DMS79 (cell line): ENCODE measurements at regions not wholly inside any gene's neighbourhood (a gene's known extent, or its start where the extent isn't known, plus 50 kb on each side); places are given as distances from the start of the nearest gene placed in this dataset.

Experiments
- DNase-seq: peaks from one replicate; lab custom pipeline; 2025; lab: John Stamatoyannopoulos, UW

GRCh38 chr14:71287567-71287966 lies 380.3 kb downstream of the PCNX1 start:
- no peak for DNase-seq

- no peak for DNase-seq
Observed at GRCh38 chr14:71289536-71289935, 382.3 kb downstream of the PCNX1 start.

- no peak for DNase-seq
Observed at GRCh38 chr14:71290301-71290700, 383.0 kb downstream of the PCNX1 start.

DNA sequence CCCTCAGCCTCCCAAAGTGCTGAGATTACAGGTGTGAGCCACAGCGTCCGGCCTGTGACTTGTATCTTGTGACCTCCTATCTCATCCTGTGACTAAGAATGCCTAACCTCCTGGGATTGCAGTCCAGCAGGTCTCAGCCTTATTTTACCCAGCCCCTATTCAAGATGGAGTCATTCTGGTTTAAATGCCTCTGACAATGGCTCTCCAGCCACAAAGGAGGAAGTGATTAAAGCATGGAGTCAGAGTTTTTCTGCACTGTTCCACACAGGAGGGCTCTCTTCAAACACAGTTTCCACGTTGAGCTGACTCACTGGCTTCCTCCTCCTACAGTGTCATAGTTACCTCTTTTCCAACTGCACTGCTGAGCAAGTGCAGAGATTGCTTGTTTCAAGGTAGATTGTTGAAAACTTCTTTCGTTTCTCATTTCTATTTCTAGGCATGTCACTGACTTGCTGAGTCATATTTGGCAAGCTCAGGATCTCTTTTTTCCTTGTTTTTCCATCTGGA lies 383.8 kb downstream of the PCNX1 start:
- no peak for DNase-seq

GRCh38 chr14:71296184-71296583 lies 388.9 kb downstream of the PCNX1 start:
- no peak for DNase-seq

GRCh38 chr14:71300566-71301330 lies 393.5 kb downstream of the PCNX1 start:
- no peak for DNase-seq

DNA sequence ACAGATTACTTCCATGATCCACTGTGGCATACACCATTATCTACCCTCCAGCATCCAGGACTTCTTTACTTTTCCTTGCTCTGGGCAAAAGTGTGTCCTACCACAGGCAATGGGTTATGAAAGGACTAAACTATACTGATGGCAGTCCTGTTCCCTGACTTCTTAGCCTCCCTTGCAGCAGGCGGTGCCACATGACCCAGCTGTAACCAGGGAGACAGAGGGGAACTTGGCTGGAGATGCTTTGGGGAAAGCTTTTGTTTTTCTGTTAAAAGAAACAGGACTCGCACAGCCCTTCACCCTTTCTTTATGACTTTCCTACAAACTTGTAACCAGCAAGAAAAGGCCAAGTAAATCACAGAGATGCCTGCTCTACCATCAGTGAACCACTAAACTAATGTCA lies 394.4 kb downstream of the PCNX1 start:
- DNase-seq, result no peak

- DNase-seq, result no peak
Observed at GRCh38 chr14:71304690-71305089, 397.4 kb downstream of the PCNX1 start.

DNA sequence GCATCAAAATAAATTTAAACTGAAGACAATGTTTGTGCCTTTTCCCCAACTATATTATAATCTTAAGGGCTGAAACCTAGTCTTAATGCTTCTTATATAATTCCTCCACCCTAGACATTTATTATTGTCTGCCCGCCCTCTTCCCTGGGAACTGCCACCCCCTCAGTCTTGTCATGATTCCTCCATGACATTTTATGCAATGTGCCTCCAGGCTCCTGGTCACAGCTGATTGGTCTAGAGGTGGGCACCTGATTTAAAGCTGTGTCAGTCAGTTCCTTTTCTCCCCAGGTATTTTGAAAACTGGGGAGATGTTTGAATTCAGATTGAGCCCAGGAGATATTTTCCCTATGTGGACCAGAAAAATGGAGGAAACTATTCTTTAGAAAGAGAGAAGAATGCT lies 401.4 kb downstream of the PCNX1 start:
- no peak for DNase-seq

- no peak for DNase-seq
Observed at GRCh38 chr14:71309756-71310155, 402.5 kb downstream of the PCNX1 start.

DNA sequence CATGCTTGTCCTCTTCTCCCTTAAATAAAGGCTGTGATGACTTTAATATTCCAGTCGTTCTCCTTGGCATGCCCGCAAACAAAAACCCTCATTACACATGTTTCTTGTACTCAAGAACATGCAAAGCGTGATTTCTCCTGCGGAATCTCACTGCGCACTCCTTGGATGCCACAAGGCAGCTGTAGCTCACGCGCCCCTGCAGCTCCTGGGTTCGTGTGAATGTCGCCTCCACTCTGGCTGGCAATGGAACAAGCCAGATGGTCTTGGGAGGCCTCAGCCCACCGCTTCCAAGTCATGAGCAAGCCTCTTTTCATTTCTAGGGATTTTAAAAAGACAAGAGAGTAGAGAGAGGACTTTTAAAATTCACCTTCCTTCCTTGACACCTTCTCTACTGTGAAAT lies 403.8 kb downstream of the PCNX1 start:
- DNase-seq, result no peak

GRCh38 chr14:71314717-71315116 lies 407.5 kb downstream of the PCNX1 start:
- no peak for DNase-seq

DNA sequence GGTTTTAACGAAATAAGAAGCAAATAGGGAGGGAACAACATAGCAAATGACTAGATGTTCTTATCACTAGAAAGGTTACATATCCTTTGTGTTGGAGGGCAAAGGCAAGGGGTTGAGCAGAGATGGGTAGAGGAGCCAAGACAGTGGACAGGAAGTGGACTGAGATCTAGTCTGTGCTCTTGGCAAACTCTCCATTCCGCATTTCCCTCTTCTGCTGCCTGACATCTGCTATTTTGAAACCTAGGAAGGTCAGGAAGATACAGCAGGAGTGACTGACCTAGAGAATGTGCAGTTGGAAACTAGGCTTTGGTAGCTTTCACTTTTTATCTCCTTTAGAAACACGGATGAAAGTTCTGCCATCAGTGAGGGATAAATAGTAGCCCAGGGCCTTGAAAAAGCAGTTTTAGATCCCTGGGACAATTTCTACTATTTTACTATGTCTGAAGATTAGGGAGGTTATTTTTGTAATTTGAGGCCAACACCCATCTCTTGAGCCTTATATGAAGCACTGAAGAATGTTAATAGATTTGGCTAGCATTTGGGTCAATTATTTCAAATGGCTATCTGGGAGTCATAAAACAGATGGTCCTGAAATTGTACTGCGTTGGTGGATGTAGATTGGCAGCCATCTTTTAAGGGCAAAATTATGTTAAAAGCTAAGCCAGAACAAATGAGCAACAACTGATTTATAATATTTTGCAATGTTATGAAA lies 410.3 kb downstream of the PCNX1 start:
- DNase-seq, result no peak

GRCh38 chr14:71318097-71318459 lies 410.8 kb downstream of the PCNX1 start:
- no peak for DNase-seq

- peak; percentile 27 for DNase-seq
Observed at GRCh38 chr14:71319666-71320065, 412.4 kb downstream of the PCNX1 start.

DNA sequence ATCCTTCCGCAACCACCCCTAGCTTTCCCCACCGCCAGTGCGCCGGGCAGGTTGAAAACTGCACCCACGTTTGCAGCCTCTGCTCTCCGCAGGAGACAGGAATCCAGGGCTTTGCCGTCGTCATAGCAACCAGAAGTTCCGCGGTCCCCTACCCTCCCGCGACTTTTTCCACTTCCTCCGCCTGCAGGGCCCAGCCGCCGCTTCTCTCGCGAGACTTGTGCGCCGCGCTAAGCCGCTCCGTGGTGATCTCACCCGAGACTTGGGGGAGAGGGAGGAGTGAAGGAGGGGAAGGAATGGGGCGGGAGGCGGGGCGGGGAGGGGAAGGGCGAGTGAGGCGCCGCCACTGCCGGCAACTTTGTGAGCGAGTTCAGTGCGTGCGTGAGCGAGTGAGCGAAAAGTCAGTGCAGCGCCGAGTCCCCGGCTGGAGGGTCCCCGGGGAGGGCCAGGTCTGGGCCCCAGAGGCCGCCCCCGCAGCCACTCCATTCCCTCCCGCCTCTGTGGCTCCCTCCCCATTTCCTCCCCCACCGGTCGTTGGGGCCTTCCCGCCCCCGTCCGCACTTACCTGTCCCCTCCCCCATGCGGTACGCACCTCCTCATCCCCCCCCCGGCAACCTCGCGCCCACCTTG lies 413.0 kb downstream of the PCNX1 start, which contains the start of gene SIPA1L1:
Gene SIPA1L1 (plus strand): TSS at position 370 of the 627 bp plus-strand sequence.
- peak; percentile 99 for DNase-seq

DNA sequence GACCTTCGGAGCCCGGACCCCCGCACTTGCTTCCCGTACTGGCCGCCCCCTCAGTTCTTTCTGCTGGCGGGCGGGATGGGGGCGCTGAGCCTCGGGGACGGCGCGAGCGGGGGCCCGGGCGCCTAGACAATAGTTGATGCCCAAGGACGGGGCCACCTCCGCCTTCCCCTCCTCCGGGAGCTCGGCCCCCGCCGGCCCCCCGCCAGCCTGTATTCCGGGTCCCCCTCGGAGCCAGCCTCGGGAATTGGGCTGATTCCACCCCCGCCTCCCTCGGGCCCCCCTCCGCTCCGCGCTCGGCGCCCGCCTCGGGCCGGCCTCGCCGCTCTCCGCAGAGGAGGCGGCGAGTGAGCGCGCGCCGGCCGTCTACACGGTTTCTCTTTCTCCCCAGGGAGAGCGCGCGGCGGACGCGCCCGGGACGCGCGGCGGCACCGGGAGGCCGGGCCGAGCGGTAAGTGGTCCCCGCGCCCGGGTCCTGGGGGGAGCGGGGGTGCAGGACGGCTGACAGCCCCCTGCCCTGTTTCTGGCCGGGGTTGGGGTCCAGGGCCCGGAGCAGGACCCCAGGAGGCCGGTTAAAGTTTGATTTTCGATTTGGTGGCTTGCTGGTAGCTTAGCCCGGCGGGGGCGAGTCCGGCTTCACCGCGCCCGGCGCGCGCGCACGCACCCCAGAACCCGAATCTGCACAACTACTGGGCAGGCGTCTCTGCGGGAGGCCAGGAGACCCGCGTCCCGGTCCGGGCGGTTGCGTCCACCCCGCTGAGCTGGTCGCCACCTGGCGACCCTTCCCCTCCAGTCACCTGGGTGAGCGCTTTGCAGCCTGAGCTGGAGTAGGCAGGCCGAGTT lies 413.7 kb downstream of the PCNX1 start:
- DNase-seq, result peak; percentile 35

DNA sequence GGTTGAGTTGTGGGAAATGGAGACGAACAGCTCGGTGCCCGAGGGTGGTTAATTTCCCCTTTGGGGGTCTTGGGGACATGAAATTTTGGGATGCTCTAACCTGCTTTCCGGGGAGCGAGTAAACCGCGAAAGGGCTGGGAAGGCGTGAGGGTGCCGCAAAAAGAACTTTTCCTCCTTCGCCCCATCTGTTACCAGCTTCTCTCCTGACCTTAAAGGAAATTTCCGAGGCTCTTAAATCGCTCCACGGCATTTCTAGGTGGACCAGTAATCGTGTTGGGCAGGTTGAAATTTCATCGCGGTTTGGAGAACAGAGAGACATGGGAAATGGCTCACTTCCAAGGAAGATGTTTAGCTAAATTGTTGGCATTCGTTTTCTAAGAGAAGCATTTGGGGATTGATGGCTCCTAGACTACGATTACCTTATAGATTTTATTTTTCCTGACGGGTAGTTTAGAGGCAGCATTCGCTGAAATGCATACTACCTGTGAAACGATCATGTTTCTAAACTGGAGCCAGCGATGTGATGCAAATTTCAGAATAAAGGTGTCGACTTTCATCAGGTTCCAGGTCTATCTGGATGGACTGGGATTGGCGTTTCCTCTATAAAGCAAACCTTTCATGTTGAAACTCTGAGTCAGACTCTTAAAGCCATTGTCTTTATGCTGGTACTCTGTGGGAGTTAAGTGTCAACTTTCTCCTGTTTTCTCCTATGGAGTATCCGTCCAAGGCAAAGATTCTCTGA lies 414.5 kb downstream of the PCNX1 start:
- DNase-seq, result peak; percentile 86

- peak; percentile 28 for DNase-seq
Observed at GRCh38 chr14:71322655-71323250, 415.5 kb downstream of the PCNX1 start.

DNA sequence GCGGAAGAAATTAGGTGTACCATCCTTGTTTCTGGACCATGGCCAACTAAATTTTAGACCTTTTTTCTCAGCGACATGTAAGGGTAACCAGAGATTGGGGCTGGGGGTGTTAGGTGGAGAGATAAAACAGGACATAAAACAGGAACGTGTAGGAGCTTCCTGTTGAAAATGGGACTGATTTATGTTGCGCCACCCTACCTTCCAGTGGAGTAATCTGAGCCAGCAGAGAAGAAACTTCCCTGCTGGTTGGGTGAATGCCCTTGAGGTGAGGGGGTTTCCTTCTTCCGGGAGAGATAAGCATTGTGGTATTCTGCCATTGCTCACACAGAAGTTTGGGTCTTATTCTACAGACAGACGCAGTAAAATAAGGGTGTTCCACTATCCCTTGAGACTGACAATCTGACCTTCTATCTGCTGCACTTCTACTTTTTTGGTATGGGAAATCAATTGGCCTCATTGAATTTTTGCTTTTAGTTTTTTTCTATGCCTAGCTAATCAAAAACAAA lies 417.6 kb downstream of the PCNX1 start:
- no peak for DNase-seq

DNA sequence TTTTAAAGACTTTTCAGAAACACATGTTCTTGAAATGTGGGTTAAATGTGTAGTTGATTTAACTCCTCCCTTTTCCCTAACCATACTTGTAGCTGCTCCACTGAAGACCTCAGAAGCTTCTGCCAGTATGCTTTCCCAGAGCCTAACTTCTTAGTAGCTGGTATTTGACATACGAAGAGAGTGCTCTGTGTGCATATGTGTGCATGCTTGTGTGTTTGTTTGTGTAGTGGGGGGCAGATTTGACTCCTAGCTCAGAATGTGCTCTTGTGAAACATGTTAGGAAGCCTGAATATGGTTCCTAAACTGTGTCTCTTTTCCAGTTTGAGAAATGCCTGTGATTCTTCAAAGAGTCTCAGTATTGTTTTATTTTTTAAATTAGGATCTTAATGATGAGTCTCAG lies 420.4 kb downstream of the PCNX1 start:
- no peak for DNase-seq
